ENCODE measurements at regions not wholly inside any gene's neighbourhood (a gene's known extent, or its start where the extent isn't known, plus 50 kb on each side); places are given as distances from the start of the nearest gene placed in this dataset.

- H3K4me3 ChIP-seq (ENCODE audit: low read depth in 1 of 5, low read length in 5 of 5) = no peak overlapping the region
- H3K27ac ChIP-seq (ENCODE audit: low read depth, low read length) = no peak overlapping the region
- peaks cover 0 to 5% (median 3%) of the 10 kb centered on the region in 5 donors for H3K4me1 ChIP-seq (ENCODE audit: control insufficient read depth in 5 of 5, insufficient read depth in 5 of 5, low read length in 5 of 5)
- H3K36me3 ChIP-seq (ENCODE audit: control insufficient read depth in 5 of 5, insufficient read depth in 5 of 5, low read length in 5 of 5) = no peaks in the 10 kb centered on the region
- no peaks in the 10 kb centered on the region for H3K27me3 ChIP-seq (ENCODE audit: control insufficient read depth in 5 of 5, insufficient read depth in 4 of 5, low read length in 5 of 5)
- H3K9ac ChIP-seq (ENCODE audit: low read length in 5 of 5) = no peak overlapping the region
- peaks cover 6 to 10% (median 8%) of the 10 kb centered on the region in 5 donors for H3K9me3 ChIP-seq (ENCODE audit: control insufficient read depth in 5 of 5, low read length in 5 of 5)
These were observed 258.2 kb upstream of the NT5E start for GRCh38 chr6:85191656-85192055.

GRCh38 chr6:85186546-85187175 is 263.2 kb upstream of the NT5E start:
- no peak overlapping the region for H3K9ac ChIP-seq (ENCODE audit: low read length in 5 of 5)
- H3K27ac ChIP-seq (ENCODE audit: low read depth, low read length) = no peak overlapping the region
- H3K4me3 ChIP-seq (ENCODE audit: low read depth in 1 of 5, low read length in 5 of 5) = no peak overlapping the region
- no peaks in the 10 kb centered on the region for H3K27me3 ChIP-seq (ENCODE audit: control insufficient read depth in 5 of 5, insufficient read depth in 4 of 5, low read length in 5 of 5)
- peaks cover 0 to 8% (median 4%) of the 10 kb centered on the region in 5 donors for H3K4me1 ChIP-seq (ENCODE audit: control insufficient read depth in 5 of 5, insufficient read depth in 5 of 5, low read length in 5 of 5)
- H3K36me3 ChIP-seq (ENCODE audit: control insufficient read depth in 5 of 5, insufficient read depth in 5 of 5, low read length in 5 of 5) = no peaks in the 10 kb centered on the region
- peaks cover 0 to 4% (median 2%) of the 10 kb centered on the region in 5 donors for H3K9me3 ChIP-seq (ENCODE audit: control insufficient read depth in 5 of 5, low read length in 5 of 5)

- Histone ChIP-seq H3K4me3 (ENCODE audit: low read depth in 1 of 5, low read length in 5 of 5) (no peak overlapping the region), H3K36me3 (ENCODE audit: control insufficient read depth in 5 of 5, insufficient read depth in 5 of 5, low read length in 5 of 5) (no peaks in the 10 kb centered on the region), H3K27ac (ENCODE audit: low read depth, low read length) (no peak overlapping the region), H3K9ac (ENCODE audit: low read length in 5 of 5) (no peak overlapping the region), H3K27me3 (ENCODE audit: control insufficient read depth in 5 of 5, insufficient read depth in 4 of 5, low read length in 5 of 5) (no peaks in the 10 kb centered on the region), H3K4me1 (ENCODE audit: control insufficient read depth in 5 of 5, insufficient read depth in 5 of 5, low read length in 5 of 5) (peaks cover 0 to 8% (median 4%) of the 10 kb centered on the region in 5 donors), H3K9me3 (ENCODE audit: control insufficient read depth in 5 of 5, low read length in 5 of 5) (peaks cover 0 to 4% (median 2%) of the 10 kb centered on the region in 5 donors)
These were observed 263.9 kb upstream of the NT5E start for GRCh38 chr6:85185977-85186376.

DNA sequence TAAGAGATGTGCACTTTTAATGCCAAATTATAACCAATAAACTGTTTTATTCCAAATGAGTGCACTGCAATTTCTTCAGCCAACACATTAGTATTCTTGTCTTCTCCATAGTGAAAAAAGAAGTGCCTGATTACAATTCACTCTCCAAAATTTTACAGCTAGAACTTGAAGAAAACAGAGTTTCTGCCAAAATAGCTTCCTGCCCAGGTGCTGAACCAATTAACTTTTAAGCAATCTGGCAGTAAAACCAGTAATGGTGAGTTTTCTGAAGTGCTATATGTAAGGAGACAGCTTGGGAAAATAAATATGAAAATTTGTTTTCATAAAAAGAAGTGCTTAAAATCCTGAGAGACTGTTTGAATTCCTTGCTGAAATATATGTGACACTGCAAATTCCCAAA is 266.0 kb upstream of the NT5E start:
- peaks cover 0 to 8% (median 4%) of the 10 kb centered on the region in 5 donors for H3K4me1 ChIP-seq (ENCODE audit: control insufficient read depth in 5 of 5, insufficient read depth in 5 of 5, low read length in 5 of 5)
- H3K27ac ChIP-seq (ENCODE audit: low read depth, low read length) = no peak overlapping the region
- H3K27me3 ChIP-seq (ENCODE audit: control insufficient read depth in 5 of 5, insufficient read depth in 4 of 5, low read length in 5 of 5) = no peaks in the 10 kb centered on the region
- H3K36me3 ChIP-seq (ENCODE audit: control insufficient read depth in 5 of 5, insufficient read depth in 5 of 5, low read length in 5 of 5) = no peaks in the 10 kb centered on the region
- no peak overlapping the region for H3K4me3 ChIP-seq (ENCODE audit: low read depth in 1 of 5, low read length in 5 of 5)
- no peaks in the 10 kb centered on the region for H3K9me3 ChIP-seq (ENCODE audit: control insufficient read depth in 5 of 5, low read length in 5 of 5)
- H3K9ac ChIP-seq (ENCODE audit: low read length in 5 of 5) = no peak overlapping the region

DNA sequence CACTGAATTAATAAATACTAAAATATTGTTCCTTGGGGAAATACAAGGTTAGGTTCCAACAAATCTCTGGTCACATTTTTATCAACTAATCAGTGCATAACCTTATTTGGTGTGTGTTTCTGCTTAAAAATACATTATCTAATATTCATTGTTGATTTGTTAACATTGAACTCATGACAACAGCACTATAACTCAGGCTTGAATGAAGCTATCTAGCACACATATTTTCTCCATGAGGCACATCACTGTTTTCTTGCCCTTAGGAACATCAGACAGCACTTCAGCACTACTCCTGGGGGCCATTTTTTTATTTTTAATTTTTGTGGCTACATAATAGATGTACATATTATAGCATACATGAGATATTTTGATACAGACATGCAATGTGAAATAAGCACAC is 277.2 kb upstream of the NT5E start:
- Histone ChIP-seq H3K27me3 (ENCODE audit: control insufficient read depth in 5 of 5, insufficient read depth in 4 of 5, low read length in 5 of 5) (no peaks in the 10 kb centered on the region), H3K9me3 (ENCODE audit: control insufficient read depth in 5 of 5, low read length in 5 of 5) (peaks cover 0 to 11% (median 0%) of the 10 kb centered on the region in 5 donors), H3K9ac (ENCODE audit: low read length in 5 of 5) (no peak overlapping the region), H3K4me1 (ENCODE audit: control insufficient read depth in 5 of 5, insufficient read depth in 5 of 5, low read length in 5 of 5) (no peaks in the 10 kb centered on the region), H3K36me3 (ENCODE audit: control insufficient read depth in 5 of 5, insufficient read depth in 5 of 5, low read length in 5 of 5) (no peaks in the 10 kb centered on the region), H3K27ac (ENCODE audit: low read depth, low read length) (no peak overlapping the region), H3K4me3 (ENCODE audit: low read depth in 1 of 5, low read length in 5 of 5) (no peak overlapping the region)

GRCh38 chr6:85172161-85172560 is 277.7 kb upstream of the NT5E start:
- no peak overlapping the region for H3K9ac ChIP-seq (ENCODE audit: low read length in 5 of 5)
- no peak overlapping the region for H3K4me3 ChIP-seq (ENCODE audit: low read depth in 1 of 5, low read length in 5 of 5)
- H3K4me1 ChIP-seq (ENCODE audit: control insufficient read depth in 5 of 5, insufficient read depth in 5 of 5, low read length in 5 of 5) = no peaks in the 10 kb centered on the region
- no peaks in the 10 kb centered on the region for H3K27me3 ChIP-seq (ENCODE audit: control insufficient read depth in 5 of 5, insufficient read depth in 4 of 5, low read length in 5 of 5)
- no peak overlapping the region for H3K27ac ChIP-seq (ENCODE audit: low read depth, low read length)
- H3K36me3 ChIP-seq (ENCODE audit: control insufficient read depth in 5 of 5, insufficient read depth in 5 of 5, low read length in 5 of 5) = no peaks in the 10 kb centered on the region
- H3K9me3 ChIP-seq (ENCODE audit: control insufficient read depth in 5 of 5, low read length in 5 of 5) = peaks cover 0 to 11% (median 0%) of the 10 kb centered on the region in 5 donors

DNA sequence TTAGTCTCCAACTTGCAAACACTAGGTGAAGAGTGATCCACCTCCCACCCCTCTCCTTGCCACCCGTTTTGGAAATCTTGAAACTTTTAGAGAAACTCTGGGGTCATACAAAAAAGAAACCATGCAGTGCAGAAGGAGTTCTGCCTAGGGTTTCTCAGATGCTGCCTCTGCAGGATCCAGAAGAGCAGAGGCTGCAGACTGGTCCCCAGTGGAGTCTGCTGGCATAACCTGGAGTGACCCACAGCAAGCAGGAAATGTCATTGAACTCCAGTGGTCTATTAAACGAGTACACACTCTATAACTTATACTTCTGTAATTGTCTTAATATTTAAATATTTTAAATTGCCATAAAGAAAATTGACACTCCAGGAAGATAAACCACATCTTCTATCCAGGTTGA is 280.7 kb upstream of the NT5E start:
- Histone ChIP-seq H3K9me3 (ENCODE audit: control insufficient read depth in 5 of 5, low read length in 5 of 5) (peaks cover 0 to under 1% (median 0%) of the 10 kb centered on the region in 5 donors), H3K4me3 (ENCODE audit: low read depth in 1 of 5, low read length in 5 of 5) (no peak overlapping the region), H3K4me1 (ENCODE audit: control insufficient read depth in 5 of 5, insufficient read depth in 5 of 5, low read length in 5 of 5) (no peaks in the 10 kb centered on the region), H3K27ac (ENCODE audit: low read depth, low read length) (no peak overlapping the region), H3K9ac (ENCODE audit: low read length in 5 of 5) (no peak overlapping the region), H3K36me3 (ENCODE audit: control insufficient read depth in 5 of 5, insufficient read depth in 5 of 5, low read length in 5 of 5) (no peaks in the 10 kb centered on the region), H3K27me3 (ENCODE audit: control insufficient read depth in 5 of 5, insufficient read depth in 4 of 5, low read length in 5 of 5) (no peaks in the 10 kb centered on the region)

- H3K4me1 ChIP-seq (ENCODE audit: control insufficient read depth in 5 of 5, insufficient read depth in 5 of 5, low read length in 5 of 5) = no peaks in the 10 kb centered on the region
- H3K36me3 ChIP-seq (ENCODE audit: control insufficient read depth in 5 of 5, insufficient read depth in 5 of 5, low read length in 5 of 5) = no peaks in the 10 kb centered on the region
- H3K4me3 ChIP-seq (ENCODE audit: low read depth in 1 of 5, low read length in 5 of 5) = no peak overlapping the region
- no peak overlapping the region for H3K9ac ChIP-seq (ENCODE audit: low read length in 5 of 5)
- no peaks in the 10 kb centered on the region for H3K9me3 ChIP-seq (ENCODE audit: control insufficient read depth in 5 of 5, low read length in 5 of 5)
- H3K27me3 ChIP-seq (ENCODE audit: control insufficient read depth in 5 of 5, insufficient read depth in 4 of 5, low read length in 5 of 5) = no peaks in the 10 kb centered on the region
- H3K27ac ChIP-seq (ENCODE audit: low read depth, low read length) = no peak overlapping the region
These were observed 281.7 kb upstream of the NT5E start for GRCh38 chr6:85168146-85168545.

DNA sequence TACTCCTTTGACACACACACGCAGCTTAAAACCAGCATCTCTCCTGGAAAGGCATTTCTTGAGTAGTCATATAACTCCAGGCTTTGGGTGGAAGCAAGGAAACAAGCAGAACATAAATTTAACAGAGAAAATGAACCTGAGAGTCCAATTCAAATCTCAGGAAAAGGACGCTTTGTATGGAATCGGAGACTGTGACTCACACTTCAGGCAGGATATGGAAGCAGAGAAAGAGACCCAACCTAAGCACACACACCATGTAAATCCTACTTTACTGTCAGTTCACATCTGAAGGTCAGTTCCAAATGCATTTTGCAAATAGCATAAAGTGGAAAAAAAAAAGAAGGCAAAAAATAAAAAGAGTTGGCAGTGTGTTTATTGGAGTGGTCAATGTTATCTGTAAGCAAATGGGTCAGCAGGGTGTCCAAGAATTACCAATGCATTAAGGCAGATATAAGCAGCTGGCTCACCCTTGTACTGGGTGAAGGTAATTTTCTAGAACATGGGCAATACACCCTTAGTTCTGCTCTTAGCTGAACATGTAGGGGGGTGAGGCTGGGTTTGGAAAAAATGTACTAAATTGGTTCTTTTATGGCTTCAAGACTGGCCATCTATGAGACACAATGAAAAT is 283.7 kb upstream of the NT5E start:
- H3K27me3 ChIP-seq (ENCODE audit: control insufficient read depth in 5 of 5, insufficient read depth in 4 of 5, low read length in 5 of 5) = no peaks in the 10 kb centered on the region
- H3K36me3 ChIP-seq (ENCODE audit: control insufficient read depth in 5 of 5, insufficient read depth in 5 of 5, low read length in 5 of 5) = no peaks in the 10 kb centered on the region
- no peak overlapping the region for H3K27ac ChIP-seq (ENCODE audit: low read depth, low read length)
- H3K9me3 ChIP-seq (ENCODE audit: control insufficient read depth in 5 of 5, low read length in 5 of 5) = no peaks in the 10 kb centered on the region
- H3K9ac ChIP-seq (ENCODE audit: low read length in 5 of 5) = no peak overlapping the region
- no peak overlapping the region for H3K4me3 ChIP-seq (ENCODE audit: low read depth in 1 of 5, low read length in 5 of 5)
- H3K4me1 ChIP-seq (ENCODE audit: control insufficient read depth in 5 of 5, insufficient read depth in 5 of 5, low read length in 5 of 5) = no peaks in the 10 kb centered on the region

DNA sequence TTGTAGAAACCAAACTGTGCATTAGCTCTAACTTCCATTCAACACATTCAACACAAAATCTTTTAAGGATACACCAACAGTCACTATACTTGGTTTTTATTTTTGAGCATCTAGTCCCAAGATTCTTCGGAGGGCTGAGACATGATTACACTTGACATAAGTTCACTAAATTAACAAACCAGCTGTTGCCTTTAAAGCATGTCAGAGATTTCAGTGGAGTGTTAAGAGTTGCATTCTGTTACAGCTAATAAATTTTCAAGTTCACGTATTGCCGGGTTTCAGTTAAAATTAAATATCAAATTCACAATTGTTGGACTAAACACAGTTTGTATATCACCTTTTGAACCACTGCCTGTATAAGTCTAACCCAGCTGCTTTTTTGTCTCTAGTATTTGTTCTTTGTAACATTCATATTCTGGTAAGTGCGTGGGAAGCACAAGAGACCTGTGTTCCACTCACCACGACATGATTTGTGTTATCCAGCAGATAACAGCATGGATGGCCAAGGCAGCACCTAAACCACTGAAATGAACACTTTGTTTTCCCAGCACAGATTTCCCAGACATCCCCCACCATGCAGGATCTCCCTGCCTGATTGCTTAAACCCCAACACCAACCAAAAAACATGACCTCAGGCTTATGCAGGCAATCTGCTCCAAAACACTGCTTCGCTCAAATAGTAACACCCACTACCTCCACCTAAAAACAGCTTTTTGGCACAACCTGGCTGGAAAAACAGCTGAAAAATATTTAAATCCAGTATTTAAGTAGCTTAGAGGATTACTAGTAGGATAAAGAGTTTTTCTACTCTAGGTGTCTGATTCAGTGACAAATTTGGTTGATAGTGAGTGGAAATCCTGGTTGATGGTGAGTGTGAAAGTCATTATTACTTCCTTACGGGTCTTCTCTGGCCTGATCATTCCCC is 286.5 kb upstream of the NT5E start:
- Histone ChIP-seq H3K27me3 (ENCODE audit: control insufficient read depth in 5 of 5, insufficient read depth in 4 of 5, low read length in 5 of 5) (no peaks in the 10 kb centered on the region), H3K36me3 (ENCODE audit: control insufficient read depth in 5 of 5, insufficient read depth in 5 of 5, low read length in 5 of 5) (no peaks in the 10 kb centered on the region), H3K27ac (ENCODE audit: low read depth, low read length) (no peak overlapping the region), H3K4me1 (ENCODE audit: control insufficient read depth in 5 of 5, insufficient read depth in 5 of 5, low read length in 5 of 5) (no peaks in the 10 kb centered on the region), H3K9me3 (ENCODE audit: control insufficient read depth in 5 of 5, low read length in 5 of 5) (no peaks in the 10 kb centered on the region), H3K4me3 (ENCODE audit: low read depth in 1 of 5, low read length in 5 of 5) (no peak overlapping the region), H3K9ac (ENCODE audit: low read length in 5 of 5) (no peak overlapping the region)

All from subcutaneous abdominal adipose tissue (tissue), 5 donors.